Caco-2 (cell line): ENCODE measurements at regions not wholly inside any gene's neighbourhood (a gene's known extent, or its start where the extent isn't known, plus 50 kb on each side); places are given as distances from the start of the nearest gene placed in this dataset.
A peak's percentile ranks its signal among the peaks of the same experiment; 100 is the strongest.

Experiments used
- BruUV-seq: library from RNA; stranded (reverse); fragments of 400-500 nt; replicated peaks from 2 replicates; lab custom pipeline; 2021; lab: Mats Ljungman, UMichigan
- CTCF ChIA-PET: fragments of 300-600 bp; sonication (Branson Sonifier 250); formaldehyde crosslinking; loops from one replicate; lab custom pipeline; 2022; ENCODE audit warnings: antibody characterized with exemption; lab: Charles Lee
- POLR2A ChIA-PET: fragments of 300-600 bp; sonication (Branson Sonifier 250); formaldehyde crosslinking; loops from one replicate; lab custom pipeline; 2022; ENCODE audit warnings: antibody characterized with exemption; lab: Charles Lee
- DNase-seq, 2 experiments: peaks; one replicate each; pipeline versions ENCODE4 v3.0.0 to v3.0.0-alpha.2; 2020 to 2022
- H3K27me3 ChIP-seq: replicated peaks from 2 replicates; pipeline ENCODE4 v1.6.0; 2011; ENCODE audit warnings: low read length; ENCODE audit not compliant: control insufficient read depth, insufficient read depth
- H3K36me3 ChIP-seq: 2 replicates; pipeline ENCODE4 v1.5.1; 2011; ENCODE audit warnings: low read length; ENCODE audit not compliant: control insufficient read depth, insufficient read depth
- H3K4me1 ChIP-seq: fragments of 250-450 bp; sonication (Bioruptor Pico); 2 replicates; pipeline ENCODE4 v1.5.1; 2020; ENCODE audit warnings: mild to moderate bottlenecking
- H3K4me3 ChIP-seq: 2 replicates; pipeline ENCODE4 v1.5.1; 2011; ENCODE audit warnings: low read depth, mild to moderate bottlenecking, control low read depth, low read length
- H3K9me3 ChIP-seq: fragments of 250-450 bp; sonication (Bioruptor Pico); 2 replicates; pipeline ENCODE4 v1.5.1; 2020; ENCODE audit warnings: mild to moderate bottlenecking, moderate library complexity
- H3K27ac Mint-ChIP-seq: one replicate; pipeline ENCODE4 v1.8.0; 2022; ENCODE audit warnings: mixed read lengths; ENCODE audit not compliant: unreplicated experiment
- H3K27me3 Mint-ChIP-seq: one replicate; pipeline ENCODE4 v1.8.0; 2022; ENCODE audit warnings: mixed read lengths; ENCODE audit not compliant: insufficient read depth, unreplicated experiment
- H3K36me3 Mint-ChIP-seq: one replicate; pipeline ENCODE4 v1.8.0; 2022; ENCODE audit warnings: mild to moderate bottlenecking, mixed read lengths; ENCODE audit not compliant: insufficient read depth, unreplicated experiment
- H3K4me1 Mint-ChIP-seq: one replicate; pipeline ENCODE4 v1.8.0; 2022; ENCODE audit warnings: low read depth, mixed read lengths; ENCODE audit not compliant: unreplicated experiment
- H3K4me3 Mint-ChIP-seq: one replicate; pipeline ENCODE4 v1.8.0; 2022; ENCODE audit warnings: mild to moderate bottlenecking, moderate library complexity, mixed read lengths; ENCODE audit not compliant: unreplicated experiment
- H3K9me3 Mint-ChIP-seq: one replicate; pipeline ENCODE4 v1.8.0; 2022; ENCODE audit warnings: mixed read lengths; ENCODE audit not compliant: unreplicated experiment
- intact Hi-C: fragments of 100-400 bp; cut with micrococcal nuclease; formaldehyde crosslinking; loops from one replicate; pipeline ENCODE4 v1.10.0; 2022; ENCODE audit not compliant: unreplicated experiment
- TF ChIP-seq, protein P1 (sequence below), 2 experiments: fragments of 200-600 bp in 1 of 2; IDR thresholded peaks; 1 replicate in 1 of 2; 2 replicates in 1 of 2; pipeline versions ENCODE4 v1.5.1 to v1.8.0; 2011 to 2022; ENCODE audit warnings: antibody characterized with exemption in 1 of 2, control low read depth in 1 of 2, inconsistent platforms in 1 of 2, low read depth in 1 of 2, low read length in 1 of 2, mild to moderate bottlenecking in 1 of 2, moderate library complexity in 1 of 2; ENCODE audit not compliant: insufficient read depth in 1 of 2, severe bottlenecking in 1 of 2, unreplicated experiment in 1 of 2

DNA sequence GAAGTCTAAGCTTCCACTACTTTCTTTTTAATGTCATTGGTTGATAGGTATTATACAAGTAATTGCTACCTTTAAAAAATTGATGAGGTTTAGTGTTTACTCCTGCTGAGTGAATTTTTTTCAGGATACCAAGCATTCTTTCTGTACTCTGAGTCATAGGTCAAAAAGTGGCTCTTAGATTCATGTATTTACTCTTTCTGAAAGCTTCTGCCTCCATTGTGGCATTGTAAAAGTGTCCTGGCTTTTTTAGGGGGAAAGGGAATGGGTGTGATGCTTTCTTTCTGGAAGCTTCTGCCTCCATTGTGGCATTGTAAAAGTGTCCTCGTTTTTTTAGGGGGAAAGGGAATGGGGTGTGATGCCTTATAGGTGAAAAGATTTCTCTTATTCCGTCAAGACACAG lies 286.5 kb downstream of the LPIN1 start:
- no peak for DNase-seq
- Histone ChIP-seq H3K4me1 (no peaks in the 10 kb centered on the region), H3K9me3 (no peaks in the 10 kb centered on the region), H3K36me3 (no peaks in the 10 kb centered on the region), H3K27me3 (no peaks in the 10 kb centered on the region), H3K4me3 (no peak overlapping the region)
- peak overlapping the region; percentile 49 for H3K27ac Mint-ChIP-seq
- TF ChIP-seq, protein P1, sequence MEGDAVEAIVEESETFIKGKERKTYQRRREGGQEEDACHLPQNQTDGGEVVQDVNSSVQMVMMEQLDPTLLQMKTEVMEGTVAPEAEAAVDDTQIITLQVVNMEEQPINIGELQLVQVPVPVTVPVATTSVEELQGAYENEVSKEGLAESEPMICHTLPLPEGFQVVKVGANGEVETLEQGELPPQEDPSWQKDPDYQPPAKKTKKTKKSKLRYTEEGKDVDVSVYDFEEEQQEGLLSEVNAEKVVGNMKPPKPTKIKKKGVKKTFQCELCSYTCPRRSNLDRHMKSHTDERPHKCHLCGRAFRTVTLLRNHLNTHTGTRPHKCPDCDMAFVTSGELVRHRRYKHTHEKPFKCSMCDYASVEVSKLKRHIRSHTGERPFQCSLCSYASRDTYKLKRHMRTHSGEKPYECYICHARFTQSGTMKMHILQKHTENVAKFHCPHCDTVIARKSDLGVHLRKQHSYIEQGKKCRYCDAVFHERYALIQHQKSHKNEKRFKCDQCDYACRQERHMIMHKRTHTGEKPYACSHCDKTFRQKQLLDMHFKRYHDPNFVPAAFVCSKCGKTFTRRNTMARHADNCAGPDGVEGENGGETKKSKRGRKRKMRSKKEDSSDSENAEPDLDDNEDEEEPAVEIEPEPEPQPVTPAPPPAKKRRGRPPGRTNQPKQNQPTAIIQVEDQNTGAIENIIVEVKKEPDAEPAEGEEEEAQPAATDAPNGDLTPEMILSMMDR (IDR thresholded peaks at IDR 0.05; ENCODE audit: insufficient read depth in 1 of 2, low read depth in 1 of 2, low read length in 1 of 2, severe bottlenecking in 1 of 2, unreplicated experiment in 1 of 2), result no peak
- ChIA-PET POLR2A (no interaction called here), CTCF (no interaction called here)
- intact Hi-C loops, result no loop called here
- no peaks in the 10 kb centered on the region for H3K27me3 Mint-ChIP-seq
- BruUV-seq, result no TSS peak
- H3K4me3 Mint-ChIP-seq, result no peak overlapping the region
- no peaks in the 10 kb centered on the region for H3K9me3 Mint-ChIP-seq
- H3K36me3 Mint-ChIP-seq, result no peaks in the 10 kb centered on the region
- peaks cover 6% of the 10 kb centered on the region for H3K4me1 Mint-ChIP-seq

- BruUV-seq, result no TSS peak
- DNase-seq, result no peak
- H3K36me3 ChIP-seq, result no peaks in the 10 kb centered on the region
- Mint-ChIP-seq H3K36me3 (no peaks in the 10 kb centered on the region), H3K4me3 (no peak overlapping the region), H3K4me1 (peaks cover 6% of the 10 kb centered on the region), H3K27me3 (no peaks in the 10 kb centered on the region), H3K27ac (peak overlapping the region; percentile 49), H3K9me3 (no peaks in the 10 kb centered on the region)
- ChIA-PET POLR2A (no interaction called here), CTCF (no interaction called here)
- no peaks in the 10 kb centered on the region for H3K9me3 ChIP-seq
- TF ChIP-seq, protein P1 (IDR thresholded peaks at IDR 0.05; ENCODE audit: insufficient read depth in 1 of 2, low read depth in 1 of 2, low read length in 1 of 2, severe bottlenecking in 1 of 2, unreplicated experiment in 1 of 2), result no peak
- H3K4me1 ChIP-seq, result no peaks in the 10 kb centered on the region
- intact Hi-C loops, result no loop called here
- no peaks in the 10 kb centered on the region for H3K27me3 ChIP-seq
- no peak overlapping the region for H3K4me3 ChIP-seq
Observed at GRCh38 chr2:12033494-12033893, 287.1 kb downstream of the LPIN1 start.

DNA sequence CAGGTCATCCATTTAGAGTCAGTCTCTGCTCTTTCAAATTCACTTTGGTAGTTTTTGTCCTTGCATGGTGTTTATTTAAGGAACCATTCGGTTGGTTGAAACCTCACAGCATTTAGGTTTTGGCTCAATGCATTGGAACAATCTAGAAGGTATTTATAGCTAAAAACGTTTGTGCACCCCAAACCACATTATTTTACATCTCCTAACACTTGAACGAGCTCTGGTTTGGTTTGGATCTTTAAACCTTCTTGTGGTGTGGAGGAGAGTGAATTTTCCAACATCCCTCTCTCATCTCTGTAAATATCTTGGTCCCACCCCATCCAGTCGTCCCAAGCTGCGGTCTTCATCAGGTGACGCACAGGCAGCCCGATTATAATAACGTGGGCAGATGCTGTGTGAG lies 287.9 kb downstream of the LPIN1 start:
- H3K9me3 ChIP-seq, result no peaks in the 10 kb centered on the region
- H3K36me3 Mint-ChIP-seq, result no peaks in the 10 kb centered on the region
- no TSS peak for BruUV-seq
- intact Hi-C loops, result no loop called here
- H3K4me3 Mint-ChIP-seq, result no peak overlapping the region
- H3K4me1 ChIP-seq, result no peaks in the 10 kb centered on the region
- H3K4me3 ChIP-seq, result no peak overlapping the region
- no peaks in the 10 kb centered on the region for H3K27me3 Mint-ChIP-seq
- POLR2A ChIA-PET, result no interaction called here
- TF ChIP-seq, protein P1 (IDR thresholded peaks at IDR 0.05; ENCODE audit: insufficient read depth in 1 of 2, low read depth in 1 of 2, low read length in 1 of 2, severe bottlenecking in 1 of 2, unreplicated experiment in 1 of 2), result no peak
- H3K27ac Mint-ChIP-seq, result no peak overlapping the region
- no peak for DNase-seq
- no peaks in the 10 kb centered on the region for H3K27me3 ChIP-seq
- CTCF ChIA-PET, result no interaction called here
- H3K9me3 Mint-ChIP-seq, result no peaks in the 10 kb centered on the region
- H3K36me3 ChIP-seq, result no peaks in the 10 kb centered on the region
- H3K4me1 Mint-ChIP-seq, result peaks cover 6% of the 10 kb centered on the region
